ENCODE measurements at regions not wholly inside any gene's neighbourhood (a gene's known extent, or its start where the extent isn't known, plus 50 kb on each side); places are given as distances from the start of the nearest gene placed in this dataset.

GRCh38 chr6:91730710-91731109, 1143.8 kb upstream of the MAP3K7 start:
- Histone ChIP-seq H3K56ac (ENCODE audit: insufficient read length, low read depth, low read length) (no peak overlapping the region), H4K5ac (ENCODE audit: insufficient read length, low read depth, low read length) (no peak overlapping the region), H3K27ac (ENCODE audit: insufficient read length, low read depth, low read length) (no peak overlapping the region), H3K4ac (ENCODE audit: low read depth, low read length) (no peak overlapping the region), H3K9ac (ENCODE audit: extremely low read depth, insufficient read length, low read length) (no peak overlapping the region), H3K9me3 (ENCODE audit: control insufficient read depth, low read depth, low read length) (no peaks in the 10 kb centered on the region), H2BK120ac (ENCODE audit: low read depth, low read length, poor library complexity, severe bottlenecking) (no peak overlapping the region), H3K14ac (ENCODE audit: insufficient read depth, low read length) (no peak overlapping the region), H3K79me2 (ENCODE audit: insufficient read depth, low read length) (no peaks in the 10 kb centered on the region), H3T11ph (ENCODE audit: low read length) (no peak overlapping the region), H3K18ac (ENCODE audit: insufficient read length, low read depth, low read length) (no peak overlapping the region), H2BK12ac (ENCODE audit: insufficient read length, low read depth, low read length) (no peak overlapping the region), H2BK15ac (ENCODE audit: low read depth, low read length) (no peak overlapping the region), H3K27me3 (ENCODE audit: insufficient read depth, low read length) (no peaks in the 10 kb centered on the region), H3K4me1 (ENCODE audit: insufficient read depth, low read length) (no peaks in the 10 kb centered on the region), H3K4me2 (ENCODE audit: insufficient read depth, insufficient read length, low read length) (no peak overlapping the region), H2BK5ac (ENCODE audit: insufficient read length, low read length) (no peak overlapping the region), H2AK5ac (ENCODE audit: insufficient read length, low read length) (no peak overlapping the region), H2BK20ac (ENCODE audit: low read depth, low read length, poor library complexity, severe bottlenecking) (no peak overlapping the region), H4K20me1 (ENCODE audit: control insufficient read depth, insufficient read depth, insufficient read length) (no peaks in the 10 kb centered on the region), H3K23ac (ENCODE audit: insufficient read length, low read depth, low read length) (no peak overlapping the region), H4K91ac (ENCODE audit: insufficient read length, low read depth, low read length) (no peak overlapping the region), H3K79me1 (ENCODE audit: insufficient read depth, low read depth, low read length, poor library complexity, severe bottlenecking) (no peaks in the 10 kb centered on the region), H2AFZ (ENCODE audit: low read length) (no peak overlapping the region), H4K8ac (replicated peaks; ENCODE audit: insufficient read length, low read depth, low read length) (no peak overlapping the region), H3K23me2 (ENCODE audit: insufficient read length, low read depth, low read length, poor library complexity, severe bottlenecking) (no peaks in the 10 kb centered on the region)
- Mint-ChIP-seq H3K9me3 (peaks cover 0 to 2% of the 10 kb centered on the region in 2 experiments; a peak in 2 of 5 replicates), H3K4me1 (no peaks in the 10 kb centered on the region), H3K36me3 (ENCODE audit: insufficient read depth in 1 of 3, low read depth in 3 of 3) (no peaks in the 10 kb centered on the region), H3K4me3 (no peak overlapping the region), H3K27me3 (ENCODE audit: low read depth) (no peaks in the 10 kb centered on the region), H3K27ac (no peak overlapping the region; a peak in 1 of 7 replicates)
- no peak for TF ChIP-seq CTCF (conservative IDR thresholded peaks at IDR 0.05)
- no peak for DNase-seq
- WGBS (ENCODE audit: extremely low coverage, insufficient read length, low lambda C conversion rate): no CpG with 5 or more reads among the region's 2 CpGs

Measured in H9 (cell line).